ENCODE measurements at regions not wholly inside any gene's neighbourhood (a gene's known extent, or its start where the extent isn't known, plus 50 kb on each side); places are given as distances from the start of the nearest gene placed in this dataset.
"Not testable (repeated sequence)": the region's sequence is repeated elsewhere in the genome, so short reads cannot be mapped to it uniquely, and the experiment has no call there.

DNA sequence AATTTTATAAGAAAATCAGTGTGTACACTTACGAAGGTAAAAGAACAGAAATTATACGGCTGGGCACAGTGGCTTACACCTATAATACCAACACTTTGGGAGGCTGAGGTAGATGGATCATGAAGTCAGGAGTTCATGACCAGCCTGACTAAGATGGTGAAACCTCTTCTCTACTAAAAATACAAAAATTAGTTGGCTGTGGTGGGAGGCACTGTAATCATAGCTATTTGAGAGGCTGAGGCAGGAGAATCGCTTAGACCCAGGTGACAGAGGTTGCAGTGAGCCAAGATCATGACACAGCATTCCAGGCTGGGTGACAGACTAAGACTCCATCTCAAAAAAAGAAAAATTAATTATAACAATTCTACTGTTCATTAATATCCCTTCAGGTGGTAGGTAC lies 151.9 kb downstream of the ZNF737 start:
- Histone ChIP-seq H3K4me3 (no peak overlapping the region; a peak in 1 of 20 replicates), H3K27ac (no peak overlapping the region), H3K27me3 (no peaks in the 10 kb centered on the region), H3K4me1 (no peaks in the 10 kb centered on the region), H3K4me2 (no peak overlapping the region), H4K20me1 (no peaks in the 10 kb centered on the region), H3K9me3 (replicated peaks in 1 of 11) (peaks cover 92 to 100% (median 100%) of the 10 kb centered on the region in 11 experiments), H3K9ac (no peak overlapping the region), H3K36me3 (peaks cover 98 to 100% (median 99%) of the 10 kb centered on the region in 11 experiments)
- TF ChIP-seq Cebpa-rat (IDR thresholded peaks at IDR 0.05): no peak

DNA sequence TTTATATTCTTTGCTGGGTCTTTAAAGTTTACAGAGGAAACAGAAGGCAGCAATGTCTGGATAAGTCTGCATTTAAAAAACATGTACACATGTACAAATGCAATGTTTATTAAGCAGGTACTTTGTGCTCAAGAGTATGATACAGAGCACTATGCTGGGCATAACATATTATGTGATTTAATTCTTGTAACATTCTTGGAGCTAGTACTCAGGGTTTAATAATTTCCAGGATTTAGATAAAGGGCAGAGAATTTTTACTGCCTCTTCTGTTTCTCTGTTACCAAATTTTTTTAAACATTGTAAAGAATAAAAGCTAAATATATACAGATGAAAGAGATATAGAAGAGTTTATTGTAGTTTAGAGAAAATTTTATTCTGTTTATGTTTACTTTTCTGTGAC lies 152.7 kb downstream of the ZNF737 start:
- H3K9me3 ChIP-seq (replicated peaks in 1 of 11): peaks cover 89 to 100% (median 97%) of the 10 kb centered on the region in 11 experiments
- no peak overlapping the region for H3K27ac ChIP-seq
- no peak overlapping the region for H3K4me3 ChIP-seq
- peaks cover 93 to 98% (median 97%) of the 10 kb centered on the region in 11 experiments for H3K36me3 ChIP-seq
- H4K20me1 ChIP-seq: no peaks in the 10 kb centered on the region
- TF ChIP-seq Cebpa-rat (IDR thresholded peaks at IDR 0.05): no peak
- H3K4me1 ChIP-seq: no peaks in the 10 kb centered on the region
- no peaks in the 10 kb centered on the region for H3K27me3 ChIP-seq
- no peak overlapping the region for H3K4me2 ChIP-seq
- no peak overlapping the region for H3K9ac ChIP-seq

DNA sequence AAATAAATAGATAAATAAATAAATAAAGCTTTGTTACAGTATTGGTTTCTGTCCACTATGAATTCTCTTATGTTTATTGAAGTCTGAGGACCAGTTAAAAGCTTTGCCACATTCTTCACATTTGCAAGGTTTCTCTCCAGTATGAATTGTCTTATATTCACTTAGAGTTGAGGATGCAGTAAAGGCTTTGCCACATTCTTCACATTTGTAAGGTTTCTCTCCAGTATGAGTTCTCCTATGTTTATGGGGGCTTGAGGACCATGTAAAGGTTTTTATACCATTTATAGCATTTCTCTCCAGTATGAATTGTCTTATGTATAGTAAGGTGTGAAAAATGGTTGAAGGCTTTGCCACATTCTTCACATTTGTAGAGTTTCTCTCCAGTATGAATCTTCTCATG lies 168.3 kb downstream of the ZNF737 start:
- H3K4me3 ChIP-seq: peak overlapping the region in 6 of 10 experiments; percentile 8 to 28 (median 16); a peak in 4 of 20 replicates
- H4K20me1 ChIP-seq: no peaks in the 10 kb centered on the region
- H3K9me3 ChIP-seq (replicated peaks in 1 of 11): peaks cover 96 to 100% (median 97%) of the 10 kb centered on the region in 11 experiments
- peaks cover 54 to 92% (median 79%) of the 10 kb centered on the region in 11 experiments for H3K36me3 ChIP-seq
- H3K27ac ChIP-seq: no peak overlapping the region
- no peak for TF ChIP-seq Cebpa-rat (IDR thresholded peaks at IDR 0.05)
- H3K4me1 ChIP-seq: no peaks in the 10 kb centered on the region
- H3K9ac ChIP-seq: no peak overlapping the region
- H3K27me3 ChIP-seq: no peaks in the 10 kb centered on the region
- no peak overlapping the region for H3K4me2 ChIP-seq

DNA sequence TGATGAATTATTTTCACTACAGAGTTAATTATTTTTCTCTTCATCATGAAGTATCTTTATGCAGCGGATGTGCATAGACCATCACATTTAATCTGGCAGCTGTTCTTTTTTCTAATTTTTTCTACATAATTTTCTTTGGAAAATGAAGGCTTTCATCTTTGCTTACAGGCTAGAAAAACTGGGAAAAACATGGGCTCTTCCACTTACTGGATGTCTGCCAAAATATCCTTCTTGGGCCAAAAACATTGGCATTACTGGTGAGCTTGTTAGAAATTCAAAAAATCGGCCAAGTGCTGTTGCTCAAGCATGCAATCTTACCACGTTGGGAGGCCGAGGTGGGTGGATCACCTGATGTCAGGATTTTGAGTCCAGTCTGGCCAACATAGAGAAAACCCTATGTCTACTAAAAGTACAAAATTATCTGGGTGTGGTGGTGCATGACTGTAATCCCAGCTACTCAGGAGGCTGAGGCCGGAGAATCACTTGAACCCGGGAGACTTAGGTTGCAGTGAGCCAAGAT lies 176.8 kb downstream of the ZNF737 start:
- Histone ChIP-seq H3K36me3 (peaks cover 0 to 45% (median 16%) of the 10 kb centered on the region in 11 experiments; a peak in 16 of 22 replicates), H3K9me3 (replicated peaks in 1 of 11) (peaks cover 42 to 82% (median 61%) of the 10 kb centered on the region in 11 experiments), H3K27ac (no peak overlapping the region), H3K4me1 (no peaks in the 10 kb centered on the region), H3K4me2 (no peak overlapping the region), H3K27me3 (no peaks in the 10 kb centered on the region), H3K9ac (no peak overlapping the region), H3K4me3 (no peak overlapping the region), H4K20me1 (no peaks in the 10 kb centered on the region)
- no peak for TF ChIP-seq Cebpa-rat (IDR thresholded peaks at IDR 0.05)

DNA sequence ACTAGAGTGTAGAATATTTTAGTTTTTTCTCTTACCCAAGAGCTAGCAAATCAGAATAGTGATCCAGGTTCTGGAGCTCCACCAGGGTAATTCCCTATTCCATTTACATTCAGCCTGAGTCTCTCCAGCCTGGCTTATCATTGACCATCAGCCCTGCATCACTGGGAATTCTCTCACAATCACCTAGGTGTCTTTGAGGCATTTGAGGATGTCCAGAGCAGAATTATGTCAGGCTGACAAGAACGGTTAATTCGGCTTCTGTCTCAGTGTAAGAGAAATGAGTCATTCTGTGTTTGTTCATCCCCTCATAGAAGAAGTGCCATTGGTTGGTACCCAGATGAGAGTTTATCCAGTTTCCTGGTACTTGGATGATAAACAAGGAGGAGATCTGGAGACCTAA lies 180.5 kb downstream of the ZNF737 start:
- Histone ChIP-seq H3K9ac (no peak overlapping the region), H3K27ac (no peak overlapping the region), H4K20me1 (no peaks in the 10 kb centered on the region), H3K36me3 (peaks cover 0 to 26% (median 5%) of the 10 kb centered on the region in 11 experiments; a peak in 5 of 22 replicates), H3K4me3 (no peak overlapping the region), H3K27me3 (no peaks in the 10 kb centered on the region), H3K4me1 (no peaks in the 10 kb centered on the region), H3K9me3 (replicated peaks in 1 of 11) (peaks cover 33 to 77% (median 52%) of the 10 kb centered on the region in 11 experiments; a peak in 21 of 22 replicates), H3K4me2 (no peak overlapping the region)
- no peak for TF ChIP-seq Cebpa-rat (IDR thresholded peaks at IDR 0.05)

DNA sequence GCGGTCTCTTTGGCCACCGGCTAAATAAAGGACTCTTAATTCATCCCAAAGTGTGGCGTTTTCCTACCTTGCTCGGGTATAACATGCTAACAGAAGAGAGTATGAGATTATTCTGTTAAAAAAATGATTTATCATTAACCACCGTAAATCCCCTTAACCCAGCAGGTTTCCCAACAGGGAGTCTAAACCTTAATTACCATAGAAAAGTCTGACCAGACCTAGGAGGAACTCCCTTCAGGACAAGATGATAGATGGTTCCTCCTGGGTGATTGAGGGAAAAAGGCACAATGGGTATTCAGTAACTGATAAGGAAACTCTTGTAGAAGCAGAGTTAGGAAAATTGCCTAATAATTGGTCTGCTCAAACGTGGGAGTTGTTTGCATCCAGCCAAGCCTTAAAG lies 193.7 kb downstream of the ZNF737 start:
- H3K4me2 ChIP-seq: no peak overlapping the region
- H3K4me3 ChIP-seq: no peak overlapping the region
- H3K36me3 ChIP-seq: peaks cover 0 to 11% (median 4%) of the 10 kb centered on the region in 11 experiments; a peak in 3 of 22 replicates
- peaks cover 52 to 81% (median 65%) of the 10 kb centered on the region in 11 experiments for H3K9me3 ChIP-seq (replicated peaks in 1 of 11)
- H4K20me1 ChIP-seq: no peaks in the 10 kb centered on the region
- no peak for TF ChIP-seq Cebpa-rat (IDR thresholded peaks at IDR 0.05)
- no peak overlapping the region for H3K27ac ChIP-seq
- peaks cover 0 to 10% (median 2%) of the 10 kb centered on the region in 10 experiments; a peak in 6 of 20 replicates for H3K4me1 ChIP-seq
- no peaks in the 10 kb centered on the region for H3K27me3 ChIP-seq
- no peak overlapping the region for H3K9ac ChIP-seq

DNA sequence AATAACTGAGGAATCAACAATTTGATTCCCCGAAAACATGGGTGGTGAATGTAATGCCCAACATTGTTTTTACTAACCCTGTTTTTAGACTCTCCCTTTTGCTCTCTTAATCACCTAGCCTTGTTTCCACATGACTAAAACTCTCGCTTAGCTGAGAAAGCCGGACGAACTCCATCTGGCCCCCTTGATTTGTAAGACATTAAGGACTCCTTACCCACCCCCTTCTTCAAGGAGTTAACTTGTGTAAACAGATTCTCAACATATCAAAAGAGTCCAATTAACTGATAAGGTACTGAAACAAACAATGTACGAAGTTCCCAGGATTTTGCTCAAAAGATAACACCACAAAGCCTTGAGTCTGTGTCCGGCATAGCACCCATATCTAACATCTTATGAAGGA lies 194.3 kb downstream of the ZNF737 start:
- H4K20me1 ChIP-seq, H3K4me3 ChIP-seq, H3K27me3 ChIP-seq, H3K4me2 ChIP-seq, H3K27ac ChIP-seq, H3K9ac ChIP-seq, H3K4me1 ChIP-seq: not testable (repeated sequence)
- Histone ChIP-seq H3K9me3 (replicated peaks in 1 of 11) (peaks cover 52 to 86% (median 70%) of the 10 kb centered on the region in 11 experiments), H3K36me3 (peaks cover 0 to 11% (median 4%) of the 10 kb centered on the region in 11 experiments; a peak in 3 of 22 replicates)

DNA sequence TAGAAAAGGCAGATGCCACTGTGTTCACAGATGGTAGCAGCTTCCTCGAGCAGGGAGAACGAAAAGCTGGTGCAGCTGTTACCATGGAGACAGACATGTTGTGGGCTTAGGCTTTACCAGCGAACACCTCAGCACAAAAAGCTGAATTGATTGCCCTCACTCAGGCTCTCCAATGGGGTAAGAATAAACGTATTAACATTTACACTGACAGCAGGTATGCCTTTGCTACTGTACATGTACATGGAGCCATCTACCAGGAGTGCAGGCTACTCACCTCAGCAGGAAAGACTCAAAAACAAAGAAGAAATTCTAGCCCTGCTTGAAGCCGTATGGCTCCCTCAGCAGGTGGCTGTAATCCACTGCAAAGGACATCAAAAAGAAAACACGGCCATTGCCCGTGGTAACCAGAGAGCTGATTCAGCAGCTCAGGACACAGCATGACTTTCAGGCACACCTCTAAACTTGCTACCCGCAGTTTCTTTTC lies 197.7 kb downstream of the ZNF737 start:
- peaks cover 31 to 76% (median 52%) of the 10 kb centered on the region in 11 experiments; a peak in 20 of 22 replicates for H3K9me3 ChIP-seq (replicated peaks in 1 of 11)
- no peak overlapping the region for H3K4me3 ChIP-seq
- H3K36me3 ChIP-seq: peaks cover 0 to 9% (median 0%) of the 10 kb centered on the region in 11 experiments; a peak in 3 of 22 replicates
- no peak for TF ChIP-seq Cebpa-rat (IDR thresholded peaks at IDR 0.05)
- H3K4me2 ChIP-seq: peak overlapping the region in 2 of 11 experiments; percentile 24 to 29; a peak in 4 of 22 replicates
- H4K20me1 ChIP-seq: no peaks in the 10 kb centered on the region
- peaks cover 0 to 34% (median 21%) of the 10 kb centered on the region in 10 experiments; a peak in 15 of 20 replicates for H3K4me1 ChIP-seq
- no peak overlapping the region for H3K27ac ChIP-seq
- H3K27me3 ChIP-seq: no peaks in the 10 kb centered on the region
- H3K9ac ChIP-seq: no peak overlapping the region

DNA sequence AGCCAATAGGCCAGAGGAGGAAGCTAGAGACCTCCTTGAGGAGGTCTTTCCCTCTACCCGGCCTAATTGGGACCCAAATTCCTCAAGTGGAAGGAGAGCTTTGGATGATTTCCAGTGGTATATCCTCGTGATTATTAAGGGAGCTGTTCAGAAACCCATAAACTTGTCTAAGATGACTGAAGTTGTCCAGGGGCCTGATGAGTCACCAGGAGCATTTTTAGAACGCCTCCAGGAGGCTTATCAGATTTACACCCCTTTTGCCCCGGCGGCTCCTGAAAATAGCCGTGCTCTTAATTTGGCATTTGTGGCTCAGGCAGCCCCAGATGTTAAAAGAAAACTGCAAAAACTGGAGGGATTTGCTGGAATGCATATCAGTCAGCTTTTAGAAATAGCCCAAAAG lies 198.1 kb downstream of the ZNF486 start:
- Histone ChIP-seq H3K9ac (no peak overlapping the region), H3K9me3 (replicated peaks in 1 of 11) (peaks cover 13 to 66% (median 33%) of the 10 kb centered on the region in 11 experiments; a peak in 20 of 22 replicates), H3K27ac (no peak overlapping the region), H3K27me3 (no peaks in the 10 kb centered on the region), H3K4me2 (peak overlapping the region in 8 of 11 experiments; percentile 4 to 65 (median 34); a peak in 8 of 22 replicates), H3K4me1 (peaks cover 0 to 31% (median 21%) of the 10 kb centered on the region in 10 experiments; a peak in 14 of 20 replicates), H3K4me3 (no peak overlapping the region), H4K20me1 (no peaks in the 10 kb centered on the region), H3K36me3 (peaks cover 0 to 8% (median 0%) of the 10 kb centered on the region in 11 experiments; a peak in 2 of 22 replicates)
- no peak for TF ChIP-seq Cebpa-rat (IDR thresholded peaks at IDR 0.05)
